SU-DHL-6 (cell line): ENCODE measurements at regions not wholly inside any gene's neighbourhood (a gene's known extent, or its start where the extent isn't known, plus 50 kb on each side); places are given as distances from the start of the nearest gene placed in this dataset.

Experiments used
- CTCF ChIP-seq: fragments of 200-600 bp; sonication (generic); IDR thresholded peaks from one replicate; pipeline ENCODE4 v1.5.1; 2017; ENCODE audit warnings: antibody characterized with exemption, mild to moderate bottlenecking, low read length, moderate library complexity; ENCODE audit not compliant: insufficient read depth, poor library complexity, severe bottlenecking
- EZH2phosphoT487 ChIP-seq: fragments of 200-600 bp; sonication (generic), shearing (Covaris generic); conservative IDR thresholded peaks from 2 replicates; pipeline ENCODE4 v1.6.1; 2018; ENCODE audit warnings: mild to moderate bottlenecking, antibody characterized with exemption, low read length, moderate library complexity, mixed read lengths

- TF ChIP-seq EZH2phosphoT487 (no peak), CTCF (no peak)
These were observed 65.9 kb upstream of the KLHL25 start for GRCh38 chr15:85860394-85861161.
